ENCODE measurements at regions not wholly inside any gene's neighbourhood (a gene's known extent, or its start where the extent isn't known, plus 50 kb on each side); places are given as distances from the start of the nearest gene placed in this dataset.

DNA sequence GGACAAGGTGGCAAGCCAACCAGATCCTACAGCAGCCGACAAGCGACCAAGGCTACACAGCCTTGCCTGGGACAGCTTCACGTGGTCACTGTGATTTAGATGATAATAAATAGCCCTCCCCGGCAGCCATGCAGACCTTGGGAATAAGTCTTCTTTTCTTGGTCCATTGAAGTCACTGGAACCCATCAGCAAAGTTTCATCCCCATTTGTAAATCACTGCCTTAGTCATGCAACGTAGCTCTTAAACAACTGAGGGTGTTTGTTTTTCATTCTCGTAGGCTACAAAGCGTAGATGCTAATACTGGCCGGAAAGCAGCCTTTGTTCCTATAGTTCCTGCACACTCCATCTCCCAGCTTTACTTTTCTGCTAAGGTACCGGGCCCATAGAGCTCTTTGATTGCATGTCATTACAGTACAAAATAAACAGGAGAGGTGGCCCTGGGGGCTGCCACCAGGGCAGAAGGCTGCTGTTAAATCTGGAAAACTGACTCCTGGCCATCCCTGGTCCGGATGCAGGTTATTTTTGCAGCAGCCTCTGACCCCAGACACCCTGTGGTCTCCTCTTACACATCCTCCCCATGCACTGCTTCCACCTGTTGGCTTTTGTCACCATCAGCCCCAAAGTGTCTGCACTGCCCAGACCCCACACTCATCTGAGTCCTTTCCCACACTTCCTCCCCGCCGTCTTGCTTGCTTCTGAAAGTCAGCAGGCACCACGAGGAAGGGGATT, 105.5 kb downstream of the TOMM20 start:
- H3K4me2 ChIP-seq, result peak overlapping the region; percentile 18 to 75 (median 67)
- no peak overlapping the region for H3K4me3 ChIP-seq
- H3K9me3 ChIP-seq (replicated peaks in 1 of 11), result peaks cover 6 to 16% (median 11%) of the 10 kb centered on the region in 11 experiments; a peak in 16 of 22 replicates
- no peak overlapping the region for H3K9ac ChIP-seq
- H3K36me3 ChIP-seq, result no peaks in the 10 kb centered on the region
- H3K4me1 ChIP-seq, result peaks cover 40 to 51% (median 43%) of the 10 kb centered on the region in 10 experiments
- no peaks in the 10 kb centered on the region for H3K27me3 ChIP-seq
- no peaks in the 10 kb centered on the region for H4K20me1 ChIP-seq
- peak overlapping the region in 1 of 11 experiments; percentile 44; a peak in 2 of 22 replicates for H3K27ac ChIP-seq
- no peak for TF ChIP-seq Cebpa-rat (IDR thresholded peaks at IDR 0.05)

DNA sequence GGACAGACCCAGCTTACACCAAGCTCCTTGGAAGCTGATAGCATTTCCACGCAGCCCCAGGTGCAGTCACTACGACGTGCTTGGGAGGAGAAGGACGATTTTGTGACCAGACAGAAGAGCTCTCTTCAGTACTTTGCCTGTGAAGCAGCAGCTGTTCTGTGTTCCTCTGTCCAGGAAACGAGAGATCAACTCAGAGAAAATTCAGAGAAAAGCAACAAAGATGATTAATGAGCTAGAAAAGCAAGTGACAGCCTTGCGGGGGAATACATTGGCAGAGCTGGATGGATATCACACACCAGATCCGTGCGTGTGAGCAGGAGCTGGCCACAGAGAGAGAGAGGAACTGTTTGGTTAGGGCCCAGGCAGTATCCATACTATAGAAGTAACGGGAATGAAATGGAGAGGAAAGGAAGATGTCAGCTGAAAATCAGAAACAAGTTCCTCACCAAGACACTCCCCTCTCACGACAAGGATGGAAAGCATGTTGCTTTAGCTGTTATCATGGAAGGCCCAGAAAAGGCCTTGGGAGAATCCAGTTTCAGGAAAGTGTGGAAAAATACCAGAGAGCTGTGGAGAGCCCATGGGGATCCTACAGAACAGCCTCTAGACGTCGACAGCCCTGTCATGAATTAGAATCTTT, 106.2 kb downstream of the TOMM20 start:
- TF ChIP-seq Cebpa-rat (IDR thresholded peaks at IDR 0.05), result no peak
- Histone ChIP-seq H3K27me3 (no peaks in the 10 kb centered on the region), H3K4me2 (peak overlapping the region; percentile 18 to 75 (median 67); a peak in 21 of 22 replicates), H3K9ac (peak overlapping the region in 6 of 11 experiments; percentile 1 to 22 (median 12); a peak in 5 of 22 replicates), H3K27ac (peak overlapping the region in 3 of 11 experiments; percentile 7 to 44 (median 39); a peak in 5 of 22 replicates), H3K9me3 (replicated peaks in 1 of 11) (peaks cover 1 to 14% (median 6%) of the 10 kb centered on the region in 11 experiments; a peak in 16 of 22 replicates), H3K4me3 (no peak overlapping the region), H3K4me1 (peaks cover 40 to 56% (median 43%) of the 10 kb centered on the region in 10 experiments), H3K36me3 (no peaks in the 10 kb centered on the region), H4K20me1 (no peaks in the 10 kb centered on the region)

DNA sequence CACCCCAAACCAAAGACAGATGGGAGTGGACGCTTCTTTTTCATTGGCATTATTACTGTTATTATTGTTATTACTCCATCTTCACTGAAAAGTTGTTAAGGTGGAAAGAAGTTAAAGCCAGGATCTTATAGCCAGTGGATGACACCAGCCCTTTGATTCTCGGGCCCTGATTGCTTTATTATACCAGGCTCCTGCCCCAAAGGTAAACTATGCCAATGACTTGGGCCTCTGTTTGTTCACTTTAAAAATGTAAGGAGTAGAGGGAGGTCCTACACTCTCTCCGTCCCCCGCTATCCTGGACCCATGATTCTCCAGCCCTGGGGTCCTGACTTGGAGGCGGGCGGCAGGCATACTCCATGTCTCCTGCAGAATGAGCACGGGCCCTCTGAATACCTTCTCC, 106.8 kb downstream of the TOMM20 start:
- Histone ChIP-seq H3K27me3 (no peaks in the 10 kb centered on the region), H3K9ac (peak overlapping the region in 5 of 11 experiments; percentile 1 to 22 (median 8); a peak in 2 of 22 replicates), H3K4me1 (peaks cover 40 to 56% (median 43%) of the 10 kb centered on the region in 10 experiments), H3K9me3 (replicated peaks in 1 of 11) (peaks cover 0 to 8% (median 1%) of the 10 kb centered on the region in 11 experiments; a peak in 7 of 22 replicates), H4K20me1 (no peaks in the 10 kb centered on the region), H3K27ac (peak overlapping the region in 3 of 11 experiments; percentile 7 to 44 (median 39); a peak in 3 of 22 replicates), H3K4me3 (no peak overlapping the region), H3K36me3 (no peaks in the 10 kb centered on the region), H3K4me2 (peak overlapping the region; percentile 18 to 75 (median 67); a peak in 17 of 22 replicates)
- TF ChIP-seq Cebpa-rat (IDR thresholded peaks at IDR 0.05), result no peak

GRCh38 chr1:235021321-235021720, 107.3 kb downstream of the TOMM20 start:
- TF ChIP-seq Cebpa-rat (IDR thresholded peaks at IDR 0.05), result no peak
- H3K27me3 ChIP-seq, result no peaks in the 10 kb centered on the region
- H3K27ac ChIP-seq, result no peak overlapping the region
- H3K9me3 ChIP-seq (replicated peaks in 1 of 11), result peaks cover 0 to 7% (median 0%) of the 10 kb centered on the region in 11 experiments; a peak in 5 of 22 replicates
- peaks cover 42 to 58% (median 45%) of the 10 kb centered on the region in 10 experiments for H3K4me1 ChIP-seq
- H3K9ac ChIP-seq, result no peak overlapping the region
- no peaks in the 10 kb centered on the region for H3K36me3 ChIP-seq
- H4K20me1 ChIP-seq, result no peaks in the 10 kb centered on the region
- H3K4me2 ChIP-seq, result no peak overlapping the region; a peak in 1 of 22 replicates
- no peak overlapping the region for H3K4me3 ChIP-seq

GRCh38 chr1:235019961-235020360, 108.7 kb downstream of the TOMM20 start:
- no peak overlapping the region for H3K9ac ChIP-seq
- no peak overlapping the region for H3K27ac ChIP-seq
- H3K9me3 ChIP-seq (replicated peaks in 1 of 11), result peaks cover 0 to 7% (median 0%) of the 10 kb centered on the region in 11 experiments; a peak in 5 of 22 replicates
- TF ChIP-seq Cebpa-rat (IDR thresholded peaks at IDR 0.05), result no peak
- H4K20me1 ChIP-seq, result no peaks in the 10 kb centered on the region
- no peaks in the 10 kb centered on the region for H3K36me3 ChIP-seq
- no peak overlapping the region for H3K4me3 ChIP-seq
- H3K4me1 ChIP-seq, result peaks cover 49 to 66% (median 52%) of the 10 kb centered on the region in 10 experiments
- no peaks in the 10 kb centered on the region for H3K27me3 ChIP-seq
- no peak overlapping the region for H3K4me2 ChIP-seq

GRCh38 chr1:235019471-235019870, 109.2 kb downstream of the TOMM20 start:
- no peaks in the 10 kb centered on the region for H4K20me1 ChIP-seq
- peaks cover 0 to 7% (median 0%) of the 10 kb centered on the region in 11 experiments; a peak in 5 of 22 replicates for H3K9me3 ChIP-seq (replicated peaks in 1 of 11)
- H3K4me3 ChIP-seq, result no peak overlapping the region
- no peaks in the 10 kb centered on the region for H3K36me3 ChIP-seq
- no peak overlapping the region for H3K9ac ChIP-seq
- H3K27ac ChIP-seq, result no peak overlapping the region
- H3K4me1 ChIP-seq, result peaks cover 49 to 66% (median 52%) of the 10 kb centered on the region in 10 experiments
- peak overlapping the region in 4 of 11 experiments; percentile 7 to 55 (median 48); a peak in 8 of 22 replicates for H3K4me2 ChIP-seq
- no peaks in the 10 kb centered on the region for H3K27me3 ChIP-seq
- TF ChIP-seq Cebpa-rat (IDR thresholded peaks at IDR 0.05), result no peak

- TF ChIP-seq Cebpa-rat (IDR thresholded peaks at IDR 0.05), result no peak
- no peak overlapping the region for H3K9ac ChIP-seq
- H4K20me1 ChIP-seq, result no peaks in the 10 kb centered on the region
- H3K27ac ChIP-seq, result no peak overlapping the region
- H3K36me3 ChIP-seq, result no peaks in the 10 kb centered on the region
- H3K27me3 ChIP-seq, result no peaks in the 10 kb centered on the region
- peaks cover 0 to 7% (median 0%) of the 10 kb centered on the region in 11 experiments; a peak in 5 of 22 replicates for H3K9me3 ChIP-seq (replicated peaks in 1 of 11)
- peak overlapping the region in 4 of 11 experiments; percentile 7 to 55 (median 48); a peak in 8 of 22 replicates for H3K4me2 ChIP-seq
- H3K4me3 ChIP-seq, result no peak overlapping the region
- H3K4me1 ChIP-seq, result peaks cover 49 to 68% (median 52%) of the 10 kb centered on the region in 10 experiments
Observed at GRCh38 chr1:235018720-235019444, 109.8 kb downstream of the TOMM20 start.

DNA sequence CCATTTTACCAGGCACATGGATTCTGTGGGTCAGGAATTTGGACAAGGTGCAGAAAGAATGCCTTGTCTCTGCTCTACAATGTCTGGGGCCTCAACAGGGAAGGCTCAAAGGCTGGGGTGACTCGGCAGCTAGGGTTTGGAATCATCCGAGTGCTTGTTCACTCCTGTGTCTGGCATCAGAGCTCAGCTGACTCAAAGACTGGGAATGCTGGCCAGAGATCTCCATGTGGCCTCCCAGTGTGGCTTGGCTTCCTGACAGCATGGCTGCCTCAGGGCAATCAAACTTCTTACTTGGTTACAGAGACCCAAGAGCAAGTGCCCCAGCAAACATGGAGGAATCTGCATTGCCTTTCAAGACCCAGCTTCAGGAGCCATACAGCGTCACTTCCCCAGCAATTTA, 110.5 kb downstream of the TOMM20 start:
- Histone ChIP-seq H3K4me3 (no peak overlapping the region), H4K20me1 (no peaks in the 10 kb centered on the region), H3K9me3 (replicated peaks in 1 of 11) (peaks cover 0 to 7% (median 0%) of the 10 kb centered on the region in 11 experiments; a peak in 5 of 22 replicates), H3K36me3 (no peaks in the 10 kb centered on the region), H3K4me2 (peak overlapping the region in 3 of 11 experiments; percentile 5 to 55 (median 7); a peak in 3 of 22 replicates), H3K4me1 (peaks cover 49 to 69% (median 52%) of the 10 kb centered on the region in 10 experiments), H3K9ac (no peak overlapping the region), H3K27ac (no peak overlapping the region; a peak in 1 of 22 replicates), H3K27me3 (no peaks in the 10 kb centered on the region)
- no peak for TF ChIP-seq Cebpa-rat (IDR thresholded peaks at IDR 0.05)
